Endodermal cell (in vitro differentiated cells): ENCODE measurements at regions not wholly inside any gene's neighbourhood (a gene's known extent, or its start where the extent isn't known, plus 50 kb on each side); places are given as distances from the start of the nearest gene placed in this dataset.

Source experiments
- DNase-seq: peaks from one replicate; pipeline ENCODE4 v3.0.0-alpha.2; 2017
- H3K27ac ChIP-seq: 2 replicates; pipeline ENCODE4 v1.5.1; 2013; ENCODE audit warnings: mild to moderate bottlenecking, low read depth, low read length, moderate library complexity
- H3K27me3 ChIP-seq: 2 replicates; pipeline ENCODE4 v1.6.1; 2013; ENCODE audit warnings: mild to moderate bottlenecking, low read length, moderate library complexity; ENCODE audit not compliant: insufficient read depth, control insufficient read depth, poor library complexity, severe bottlenecking
- H3K36me3 ChIP-seq: 2 replicates; pipeline ENCODE4 v1.7.0; 2013; ENCODE audit warnings: mild to moderate bottlenecking, low read length, moderate library complexity; ENCODE audit not compliant: control insufficient read depth, insufficient read depth
- H3K4me1 ChIP-seq: one replicate; pipeline ENCODE4 v1.7.0; 2013; ENCODE audit warnings: low read length; ENCODE audit not compliant: control insufficient read depth, insufficient read depth
- H3K4me3 ChIP-seq: 2 replicates; pipeline ENCODE4 v1.5.1; 2013; ENCODE audit warnings: mild to moderate bottlenecking, low read length, moderate library complexity
- H3K9ac ChIP-seq: 2 replicates; pipeline ENCODE4 v1.6.1; 2013; ENCODE audit warnings: mild to moderate bottlenecking, low read length, moderate library complexity; ENCODE audit not compliant: poor library complexity, severe bottlenecking; ENCODE audit errors: extremely low read depth
- H3K9me3 ChIP-seq: 2 replicates; pipeline ENCODE4 v1.6.1; 2013; ENCODE audit warnings: mild to moderate bottlenecking, low read length, moderate library complexity; ENCODE audit not compliant: control insufficient read depth
- H3K27ac Mint-ChIP-seq: 2 replicates; pipeline ENCODE4 v1.8.0; 2020; ENCODE audit warnings: mixed read lengths
- H3K27me3 Mint-ChIP-seq: 2 replicates; pipeline ENCODE4 v1.8.0; 2021; ENCODE audit warnings: mild to moderate bottlenecking, mixed read lengths; ENCODE audit not compliant: insufficient read depth
- H3K36me3 Mint-ChIP-seq: 2 replicates; pipeline ENCODE4 v1.8.0; 2020; ENCODE audit warnings: low read depth, mixed read lengths
- H3K4me1 Mint-ChIP-seq: 2 replicates; pipeline ENCODE4 v1.8.0; 2020; ENCODE audit warnings: mixed read lengths
- H3K4me3 Mint-ChIP-seq: 2 replicates; pipeline ENCODE4 v1.8.0; 2020; ENCODE audit warnings: mild to moderate bottlenecking, moderate library complexity, mixed read lengths
- H3K9me3 Mint-ChIP-seq: 2 replicates; pipeline ENCODE4 v1.8.0; 2020; ENCODE audit warnings: mild to moderate bottlenecking, mixed read lengths
- CTCF ChIP-seq: fragments of 200-600 bp; sonication (generic); conservative IDR thresholded peaks from 2 replicates; pipeline ENCODE4 v1.5.0; 2021; ENCODE audit warnings: antibody characterized with exemption, mild to moderate bottlenecking
- WGBS, 2 experiments: methylation state at CpG; one replicate each; pipeline versions ENCODE4 v1.1.5 to v1.1.7; 2013; ENCODE audit warnings: missing lambda C conversion rate in 2 of 2, mixed read lengths in 1 of 2; ENCODE audit not compliant: insufficient coverage in 1 of 2, insufficient read length in 1 of 2; 5-methylcytosine and 5-hydroxymethylcytosine counted together

GRCh38 chr2:55807900-55808299, 114.3 kb upstream of the PNPT1 start:
- H3K4me3 ChIP-seq, result no peak overlapping the region
- no peaks in the 10 kb centered on the region for H3K27me3 ChIP-seq
- WGBS, 2 experiments, result 82 to 100% methylated on average over 2 of the region's 2 CpGs
- H3K27ac ChIP-seq, result no peak overlapping the region
- TF ChIP-seq CTCF, result no peak
- no peaks in the 10 kb centered on the region for H3K36me3 Mint-ChIP-seq
- H3K4me1 ChIP-seq, result no peaks in the 10 kb centered on the region
- H3K4me3 Mint-ChIP-seq, result no peak overlapping the region
- H3K36me3 ChIP-seq, result no peaks in the 10 kb centered on the region
- H3K9ac ChIP-seq, result no peak overlapping the region
- no peak overlapping the region for H3K27ac Mint-ChIP-seq
- peaks cover 14% of the 10 kb centered on the region for H3K4me1 Mint-ChIP-seq
- no peaks in the 10 kb centered on the region for H3K9me3 ChIP-seq
- DNase-seq, result no peak
- peaks cover 4% of the 10 kb centered on the region for H3K9me3 Mint-ChIP-seq
- no peaks in the 10 kb centered on the region for H3K27me3 Mint-ChIP-seq

- Histone ChIP-seq H3K27me3 (no peaks in the 10 kb centered on the region), H3K36me3 (no peaks in the 10 kb centered on the region), H3K4me3 (no peak overlapping the region), H3K9me3 (no peaks in the 10 kb centered on the region), H3K4me1 (no peaks in the 10 kb centered on the region), H3K27ac (no peak overlapping the region), H3K9ac (no peak overlapping the region)
- Mint-ChIP-seq H3K9me3 (no peaks in the 10 kb centered on the region), H3K4me3 (no peak overlapping the region), H3K4me1 (peaks cover 8% of the 10 kb centered on the region), H3K36me3 (no peaks in the 10 kb centered on the region), H3K27me3 (no peaks in the 10 kb centered on the region), H3K27ac (no peak overlapping the region)
- no peak for DNase-seq
- no peak for TF ChIP-seq CTCF
- 40 to 67% methylated on average over 1 to 2 of the region's 2 CpGs for WGBS, 2 experiments
These were observed 112.0 kb upstream of the PNPT1 start for GRCh38 chr2:55805686-55806085.

GRCh38 chr2:55804535-55804934, 110.9 kb upstream of the PNPT1 start:
- Histone ChIP-seq H3K27me3 (no peaks in the 10 kb centered on the region), H3K4me1 (no peaks in the 10 kb centered on the region), H3K4me3 (no peak overlapping the region), H3K27ac (no peak overlapping the region), H3K9me3 (no peaks in the 10 kb centered on the region), H3K9ac (no peak overlapping the region), H3K36me3 (no peaks in the 10 kb centered on the region)
- no peak overlapping the region for H3K27ac Mint-ChIP-seq
- H3K27me3 Mint-ChIP-seq, result no peaks in the 10 kb centered on the region
- WGBS, 2 experiments, result 65 to 68% methylated on average over 6 of the region's 6 CpGs
- no peaks in the 10 kb centered on the region for H3K9me3 Mint-ChIP-seq
- no peaks in the 10 kb centered on the region for H3K36me3 Mint-ChIP-seq
- H3K4me1 Mint-ChIP-seq, result peaks cover 1% of the 10 kb centered on the region
- no peak for TF ChIP-seq CTCF
- no peak overlapping the region for H3K4me3 Mint-ChIP-seq
- DNase-seq, result no peak
